ENCODE measurements at regions not wholly inside any gene's neighbourhood (a gene's known extent, or its start where the extent isn't known, plus 50 kb on each side); places are given as distances from the start of the nearest gene placed in this dataset.

- TF ChIP-seq CTBP1 (IDR thresholded peaks at IDR 0.05; ENCODE audit: borderline replicate concordance) (no peak), NFRKB (IDR thresholded peaks at IDR 0.05) (no peak)
Measured at GRCh38 chr12:131413471-131413870, 297.4 kb upstream of the SFSWAP start.
